Erythroblast (primary cell): ENCODE measurements at regions not wholly inside any gene's neighbourhood (a gene's known extent, or its start where the extent isn't known, plus 50 kb on each side); places are given as distances from the start of the nearest gene placed in this dataset.

ENCODE experiments used
- GATA1 ChIP-seq: IDR thresholded peaks from 2 replicates; pipeline ENCODE4 v1.6.1; 2011; ENCODE audit warnings: low read depth, mild to moderate bottlenecking, control low read depth, low read length, moderate library complexity
- POLR2A ChIP-seq: IDR thresholded peaks from 2 replicates; pipeline ENCODE4 v1.6.1; 2011; ENCODE audit warnings: mild to moderate bottlenecking, low read length

DNA sequence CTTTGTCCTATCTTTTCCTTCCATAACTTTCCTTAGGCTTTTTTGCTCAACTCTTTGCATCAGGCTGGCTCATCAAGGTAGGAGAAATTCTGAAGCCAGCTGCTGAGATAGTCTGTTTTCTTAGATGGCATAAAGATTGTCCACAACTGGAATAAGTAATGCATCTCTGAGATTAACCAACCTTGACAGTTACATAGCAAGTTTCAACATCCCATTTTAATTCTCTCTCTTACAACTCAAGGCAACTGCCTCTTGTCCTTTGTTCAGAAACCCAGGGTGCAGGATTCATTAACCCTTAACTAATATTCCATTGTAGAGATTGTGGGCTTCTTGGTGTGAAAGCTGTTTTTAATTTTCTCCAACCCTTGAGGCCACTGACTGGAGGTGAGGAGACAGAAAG is 239.2 kb downstream of the LACC1 start:
- no peak for TF ChIP-seq POLR2A
- TF ChIP-seq GATA1, result no peak
